ENCODE measurements at regions not wholly inside any gene's neighbourhood (a gene's known extent, or its start where the extent isn't known, plus 50 kb on each side); places are given as distances from the start of the nearest gene placed in this dataset.

GRCh38 chr2:187719510-187719909 lies 165.3 kb upstream of the TFPI start:
- no peak for TF ChIP-seq CTCF (IDR thresholded peaks at IDR 0.05)
- TF ChIP-seq POLR2A (IDR thresholded peaks at IDR 0.05), result no peak

Data from body of pancreas (tissue), 4 donors.